B cell (primary cell): ENCODE measurements at regions not wholly inside any gene's neighbourhood (a gene's known extent, or its start where the extent isn't known, plus 50 kb on each side); places are given as distances from the start of the nearest gene placed in this dataset.

Source experiments
- ATAC-seq: fragments of 200-7000 bp; cut with Tn5 transposase; one replicate; pipeline ENCODE4 v1.10.0; 2021; ENCODE audit warnings: low read depth, mild to moderate bottlenecking, moderate number of reproducible peaks, moderate library complexity
- CTCF ChIA-PET: fragments of 350-600 bp; sonication (Branson Sonifier 250); formaldehyde crosslinking; loops from one replicate; lab custom pipeline; 2021; ENCODE audit warnings: antibody characterized with exemption, inconsistent platforms; lab: Charles Lee
- POLR2A ChIA-PET: fragments of 350-600 bp; sonication (Branson Sonifier 250); formaldehyde crosslinking; loops from one replicate; lab custom pipeline; 2021; ENCODE audit warnings: antibody characterized with exemption; lab: Charles Lee
- DNase-seq: peaks from one replicate; pipeline ENCODE4 v3.0.0; 2013
- H2AFZ ChIP-seq: 2 replicates; pipeline ENCODE4 v1.6.1; 2012; ENCODE audit warnings: mild to moderate bottlenecking, low read depth, low read length; ENCODE audit not compliant: insufficient read depth, poor library complexity, severe bottlenecking
- H3K27ac ChIP-seq, 2 donors: 1 replicate in 1 of 2; 2 replicates in 1 of 2; pipeline ENCODE4 v1.5.1; 2012 to 2013; ENCODE audit warnings: low read length in 2 of 2, mild to moderate bottlenecking in 2 of 2, moderate library complexity in 1 of 2
- H3K27me3 ChIP-seq, 4 experiments: fragments of 200-600 bp in 1 of 4; sonication (generic) in 1 of 4; replicated peaks in 1 of 4; 1 replicate in 2 of 4; 2 replicates in 2 of 4; pipeline versions ENCODE4 v1.6.1 to v1.7.0; 2013 to 2016; ENCODE audit warnings: low read length in 3 of 4, mild to moderate bottlenecking in 2 of 4, mixed read lengths in 1 of 4, moderate library complexity in 1 of 4; ENCODE audit not compliant: insufficient read depth in 4 of 4, control insufficient read depth in 3 of 4; ENCODE audit errors: control extremely low read depth in 1 of 4
- H3K36me3 ChIP-seq, 2 experiments: replicated peaks in 1 of 2; 1 replicate in 1 of 2; 2 replicates in 1 of 2; pipeline versions ENCODE4 v1.6.1 to v1.7.1; 2013; ENCODE audit warnings: low read length in 1 of 2; ENCODE audit not compliant: insufficient read depth in 2 of 2, control insufficient read depth in 1 of 2; ENCODE audit errors: control extremely low read depth in 1 of 2, extremely low read depth in 1 of 2
- H3K4me1 ChIP-seq, 2 donors: fragments of 200-600 bp in 1 of 2; sonication (generic) in 1 of 2; 1 replicate in 1 of 2; 2 replicates in 1 of 2; pipeline versions ENCODE4 v1.5.1 to v1.6.1; 2013 to 2017; ENCODE audit warnings: low read length in 2 of 2; ENCODE audit not compliant: control insufficient read depth in 2 of 2, insufficient read depth in 2 of 2
- H3K4me2 ChIP-seq: replicated peaks from 2 replicates; pipeline ENCODE3; 2012; ENCODE audit warnings: mild to moderate bottlenecking, low read depth, low read length; ENCODE audit not compliant: poor library complexity, severe bottlenecking
- H3K4me3 ChIP-seq, 5 experiments: fragments of 200-600 bp in 1 of 5; sonication (generic) in 1 of 5; 1 replicate in 3 of 5; 2 replicates in 2 of 5; pipeline versions ENCODE4 v1.5.1 to v1.7.0; 2011 to 2016; ENCODE audit warnings: low read length in 4 of 5, mild to moderate bottlenecking in 4 of 5, low read depth in 2 of 5, control low read depth in 1 of 5, moderate library complexity in 1 of 5; ENCODE audit not compliant: insufficient read depth in 1 of 5; ENCODE audit errors: control extremely low read depth in 1 of 5, extremely low read depth in 1 of 5
- H3K79me2 ChIP-seq: fragments of 200-600 bp; sonication (generic); one replicate; pipeline ENCODE4 v1.6.0; 2016; ENCODE audit warnings: low read length; ENCODE audit not compliant: control insufficient read depth, insufficient read depth
- H3K9ac ChIP-seq: fragments of 200-600 bp; sonication (generic); 2 replicates; pipeline ENCODE4 v1.6.1; 2017; ENCODE audit warnings: mild to moderate bottlenecking, low read length, moderate library complexity
- H3K9me3 ChIP-seq, 3 donors: one replicate each; pipeline versions ENCODE4 v1.6.1 to v1.7.1; 2013; ENCODE audit warnings: low read length in 2 of 3; ENCODE audit not compliant: control insufficient read depth in 2 of 3, insufficient read depth in 1 of 3; ENCODE audit errors: control extremely low read depth in 1 of 3
- H4K20me1 ChIP-seq: 2 replicates; pipeline ENCODE4 v1.6.0; 2012; ENCODE audit warnings: mild to moderate bottlenecking, low read length; ENCODE audit not compliant: insufficient read depth, control insufficient read depth, poor library complexity, severe bottlenecking
- H3K27ac Mint-ChIP-seq: one replicate; pipeline ENCODE4 v1.8.0; 2021; ENCODE audit warnings: mixed read lengths
- H3K27me3 Mint-ChIP-seq: one replicate; pipeline ENCODE4 v1.8.0; 2021; ENCODE audit warnings: mixed read lengths
- H3K4me1 Mint-ChIP-seq: one replicate; pipeline ENCODE4 v1.8.0; 2021; ENCODE audit warnings: mixed read lengths
- H3K4me3 Mint-ChIP-seq: one replicate; pipeline ENCODE4 v1.8.0; 2021; ENCODE audit warnings: mixed read lengths
- H3K9me3 Mint-ChIP-seq: one replicate; pipeline ENCODE4 v1.8.0; 2022; ENCODE audit warnings: mixed read lengths; ENCODE audit not compliant: insufficient read depth
- EZH2 ChIP-seq: IDR thresholded peaks from 2 replicates; pipeline ENCODE4 v1.6.1; 2012; ENCODE audit warnings: borderline replicate concordance, low read depth, mild to moderate bottlenecking, moderate library complexity, low read length; ENCODE audit not compliant: insufficient read depth, poor library complexity, severe bottlenecking
- WGBS: methylation state at CpG from one replicate; pipeline ENCODE4 v1.1.5; 2013; ENCODE audit warnings: missing lambda C conversion rate; ENCODE audit not compliant: insufficient coverage; 5-methylcytosine and 5-hydroxymethylcytosine counted together
- intact Hi-C: fragments of 100-400 bp; cut with micrococcal nuclease; formaldehyde crosslinking; loops from one replicate; pipeline ENCODE4 v1.10.0; 2022
- TF ChIP-seq, protein P1 (sequence below): fragments of 200-600 bp; IDR thresholded peaks from one replicate; pipeline ENCODE4 v1.8.0; 2022; ENCODE audit warnings: antibody characterized with exemption, mild to moderate bottlenecking

DNA sequence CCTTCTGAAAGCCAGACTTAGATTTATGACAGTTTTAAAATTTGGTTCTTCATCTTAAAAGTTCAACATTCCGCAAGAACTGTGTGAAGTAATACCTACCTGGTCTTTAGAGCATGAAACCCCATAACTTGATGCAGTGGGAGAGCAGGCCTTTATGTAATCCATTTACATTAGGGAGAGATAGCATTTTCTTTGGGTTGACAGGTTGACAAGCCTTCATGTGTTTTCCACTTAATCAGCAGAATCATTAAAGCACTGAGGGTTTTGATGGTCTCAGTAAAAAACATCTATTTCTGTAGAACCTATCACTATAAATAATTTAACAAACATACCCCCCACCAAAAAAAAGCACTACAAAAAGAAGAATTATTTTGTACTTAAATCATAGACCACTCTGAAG lies 121.6 kb upstream of the KIF2A start:
- no peaks in the 10 kb centered on the region for H3K9me3 ChIP-seq
- no peak overlapping the region for H3K4me3 Mint-ChIP-seq
- H3K4me3 ChIP-seq: no peak overlapping the region
- H3K27me3 ChIP-seq: peaks cover 0 to 3% (median 0%) of the 10 kb centered on the region in 4 experiments
- POLR2A ChIA-PET: no interaction called here
- H3K27me3 Mint-ChIP-seq: peaks cover 11% of the 10 kb centered on the region
- no peak overlapping the region for H3K27ac Mint-ChIP-seq
- DNase-seq: no peak
- ATAC-seq: no peak
- H3K36me3 ChIP-seq: no peaks in the 10 kb centered on the region
- no CpG with 5 or more reads among the region's 1 CpG for WGBS
- no peaks in the 10 kb centered on the region for H4K20me1 ChIP-seq
- H3K4me1 ChIP-seq: no peaks in the 10 kb centered on the region
- no peak for TF ChIP-seq EZH2
- TF ChIP-seq, protein P1, sequence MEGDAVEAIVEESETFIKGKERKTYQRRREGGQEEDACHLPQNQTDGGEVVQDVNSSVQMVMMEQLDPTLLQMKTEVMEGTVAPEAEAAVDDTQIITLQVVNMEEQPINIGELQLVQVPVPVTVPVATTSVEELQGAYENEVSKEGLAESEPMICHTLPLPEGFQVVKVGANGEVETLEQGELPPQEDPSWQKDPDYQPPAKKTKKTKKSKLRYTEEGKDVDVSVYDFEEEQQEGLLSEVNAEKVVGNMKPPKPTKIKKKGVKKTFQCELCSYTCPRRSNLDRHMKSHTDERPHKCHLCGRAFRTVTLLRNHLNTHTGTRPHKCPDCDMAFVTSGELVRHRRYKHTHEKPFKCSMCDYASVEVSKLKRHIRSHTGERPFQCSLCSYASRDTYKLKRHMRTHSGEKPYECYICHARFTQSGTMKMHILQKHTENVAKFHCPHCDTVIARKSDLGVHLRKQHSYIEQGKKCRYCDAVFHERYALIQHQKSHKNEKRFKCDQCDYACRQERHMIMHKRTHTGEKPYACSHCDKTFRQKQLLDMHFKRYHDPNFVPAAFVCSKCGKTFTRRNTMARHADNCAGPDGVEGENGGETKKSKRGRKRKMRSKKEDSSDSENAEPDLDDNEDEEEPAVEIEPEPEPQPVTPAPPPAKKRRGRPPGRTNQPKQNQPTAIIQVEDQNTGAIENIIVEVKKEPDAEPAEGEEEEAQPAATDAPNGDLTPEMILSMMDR: no peak
- intact Hi-C loops: no loop called here
- H2AFZ ChIP-seq: no peak overlapping the region
- peaks cover 2% of the 10 kb centered on the region for H3K9me3 Mint-ChIP-seq
- no peaks in the 10 kb centered on the region for H3K79me2 ChIP-seq
- H3K9ac ChIP-seq: no peak overlapping the region
- H3K4me2 ChIP-seq: no peak overlapping the region
- CTCF ChIA-PET: no interaction called here
- H3K4me1 Mint-ChIP-seq: no peaks in the 10 kb centered on the region
- no peak overlapping the region for H3K27ac ChIP-seq

DNA sequence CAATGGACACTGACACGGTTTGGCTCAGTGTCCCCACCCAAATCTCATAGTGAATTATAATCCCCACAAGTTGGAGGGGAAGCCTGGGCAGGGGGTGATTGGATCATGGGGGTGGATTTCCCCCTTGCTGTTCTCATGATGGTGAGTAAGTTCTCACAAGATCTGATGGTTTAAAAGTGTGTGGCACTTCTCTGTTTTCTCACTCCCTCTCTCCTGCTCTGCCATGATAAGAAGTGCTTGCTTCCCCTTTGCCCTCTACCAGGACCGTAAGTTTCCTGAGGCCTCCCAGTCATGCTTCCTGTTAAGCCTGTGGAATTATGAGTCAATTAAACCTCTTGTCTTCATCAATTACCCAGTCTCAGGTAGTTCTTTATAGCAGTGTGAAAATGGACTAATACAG lies 115.8 kb upstream of the KIF2A start:
- TF ChIP-seq EZH2: no peak
- TF ChIP-seq, protein P1: no peak
- Histone ChIP-seq H4K20me1 (no peaks in the 10 kb centered on the region), H3K4me3 (no peak overlapping the region), H3K27me3 (peaks cover 0 to 3% (median 0%) of the 10 kb centered on the region in 4 experiments), H3K79me2 (no peaks in the 10 kb centered on the region), H3K9me3 (peaks cover 0 to 9% (median 0%) of the 10 kb centered on the region in 3 donors), H3K4me1 (no peaks in the 10 kb centered on the region), H3K27ac (no peak overlapping the region), H3K9ac (no peak overlapping the region), H3K4me2 (no peak overlapping the region), H2AFZ (no peak overlapping the region), H3K36me3 (no peaks in the 10 kb centered on the region)
- ATAC-seq (no peak), DNase-seq (no peak)
- ChIA-PET CTCF (no interaction called here), POLR2A (no interaction called here)
- peaks cover 6% of the 10 kb centered on the region for H3K9me3 Mint-ChIP-seq
- no peaks in the 10 kb centered on the region for H3K4me1 Mint-ChIP-seq
- no CpG with 5 or more reads among the region's 2 CpGs for WGBS
- H3K27me3 Mint-ChIP-seq: peaks cover 7% of the 10 kb centered on the region
- no peak overlapping the region for H3K4me3 Mint-ChIP-seq
- intact Hi-C loops: no loop called here
- H3K27ac Mint-ChIP-seq: no peak overlapping the region
